Vagina (tissue), 2 donors: ENCODE measurements at regions not wholly inside any gene's neighbourhood (a gene's known extent, or its start where the extent isn't known, plus 50 kb on each side); places are given as distances from the start of the nearest gene placed in this dataset.

Source experiments
- DNase-seq, 2 donors: peaks; one replicate each; pipeline ENCODE4 v3.0.0-alpha.2; 2017; ENCODE audit errors: extremely low spot score in 2 of 2
- H3K27ac ChIP-seq: fragments of 200-600 bp; sonication (generic); one replicate; pipeline ENCODE4 v1.5.1; 2019
- H3K27me3 ChIP-seq: fragments of 200-600 bp; sonication (generic); one replicate; pipeline ENCODE4 v1.5.1; 2019
- H3K36me3 ChIP-seq, 2 donors: fragments of 200-600 bp; sonication (generic); one replicate each; pipeline ENCODE4 v1.5.1; 2017 to 2019
- H3K4me1 ChIP-seq: fragments of 200-600 bp; sonication (generic); one replicate; pipeline ENCODE4 v1.5.1; 2019
- H3K4me3 ChIP-seq, 2 donors: fragments of 200-600 bp; sonication (generic); 1 replicate in 1 of 2; 2 replicates in 1 of 2; pipeline ENCODE4 v1.5.1; 2016 to 2019
- H3K9me3 ChIP-seq: fragments of 200-600 bp; sonication (generic); one replicate; pipeline ENCODE4 v1.5.1; 2019
- CTCF ChIP-seq, 3 experiments: fragments of 450-650 bp in 2 of 3; fragments of 200-600 bp in 1 of 3; sonication (generic) in 1 of 3; IDR thresholded peaks; one replicate each; pipeline ENCODE4 v1.5.1; 2017 to 2019; ENCODE audit warnings: antibody characterized with exemption in 3 of 3, mild to moderate bottlenecking in 2 of 3, moderate library complexity in 2 of 3
- POLR2A ChIP-seq, 2 donors: fragments of 450-650 bp; IDR thresholded peaks; one replicate each; pipeline ENCODE4 v1.6.1; 2017; ENCODE audit warnings: antibody characterized with exemption in 2 of 2, mild to moderate bottlenecking in 2 of 2, moderate library complexity in 2 of 2
- POLR2AphosphoS5 ChIP-seq, 2 donors: sonication (generic); formaldehyde crosslinking; IDR thresholded peaks; one replicate each; pipeline ENCODE4 v1.9.0; 2017; ENCODE audit warnings: antibody characterized with exemption in 2 of 2, mild to moderate bottlenecking in 2 of 2, low read depth in 1 of 2; ENCODE audit not compliant: insufficient read depth in 1 of 2
- intact Hi-C: fragments of 100-400 bp; cut with DNase I; formaldehyde crosslinking; loops from one replicate; pipeline ENCODE4 v1.15.1; 2023

GRCh38 chr1:30810416-30811080 lies 53.0 kb upstream of the LAPTM5 start:
- TF ChIP-seq POLR2AphosphoS5 (IDR thresholded peaks at IDR 0.05; ENCODE audit: insufficient read depth in 1 of 2, low read depth in 1 of 2) (no peak), CTCF (IDR thresholded peaks at IDR 0.05) (no peak), POLR2A (IDR thresholded peaks at IDR 0.05) (no peak)
- no peak for DNase-seq
- H3K36me3 ChIP-seq = no peaks in the 10 kb centered on the region
- H3K27me3 ChIP-seq = no peaks in the 10 kb centered on the region
- no peaks in the 10 kb centered on the region for H3K9me3 ChIP-seq
- intact Hi-C loops = no loop called here
- no peak overlapping the region for H3K4me3 ChIP-seq
- peak overlapping the region; percentile 33 for H3K27ac ChIP-seq
- peaks cover 29% of the 10 kb centered on the region for H3K4me1 ChIP-seq

DNA sequence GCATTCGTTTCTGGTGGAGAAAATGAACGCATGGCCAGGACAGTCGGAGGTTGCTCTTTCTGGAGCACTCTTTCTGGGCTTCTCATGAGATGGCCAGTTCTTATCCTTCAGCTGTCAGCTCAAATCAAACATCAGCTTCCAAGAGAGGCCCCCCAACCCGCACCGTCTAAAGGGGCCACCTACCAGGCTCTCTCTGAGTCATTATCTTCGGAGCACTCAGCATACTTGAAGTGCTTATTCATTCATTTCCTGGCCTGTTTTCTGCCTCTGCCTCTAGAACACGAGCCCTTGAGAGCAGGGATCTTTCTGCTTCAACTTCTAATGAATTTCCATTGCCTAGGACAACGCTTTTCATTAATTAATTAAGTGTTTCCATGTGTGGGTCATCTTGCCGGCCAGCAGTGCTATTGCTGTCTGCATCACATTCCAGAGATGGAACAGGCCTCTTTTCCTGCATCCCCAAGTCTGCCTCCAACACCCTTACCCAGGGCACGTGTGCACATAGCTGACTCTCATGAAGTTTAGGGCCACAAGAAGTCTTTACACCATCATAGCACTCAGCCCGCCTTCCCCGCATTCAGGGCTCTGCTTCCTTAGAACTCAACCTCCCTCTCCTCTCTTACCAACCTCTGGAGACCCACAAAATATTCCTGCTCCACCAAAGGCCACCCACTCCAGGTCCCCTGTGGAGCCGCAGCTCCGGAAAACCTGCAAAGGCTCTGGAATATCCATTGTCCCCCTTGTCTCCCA lies 52.1 kb upstream of the LAPTM5 start:
- intact Hi-C loops = no loop called here
- peak overlapping the region; percentile 33 for H3K27ac ChIP-seq
- peaks cover 29% of the 10 kb centered on the region for H3K4me1 ChIP-seq
- no peaks in the 10 kb centered on the region for H3K36me3 ChIP-seq
- no peaks in the 10 kb centered on the region for H3K9me3 ChIP-seq
- H3K4me3 ChIP-seq = no peak overlapping the region
- H3K27me3 ChIP-seq = no peaks in the 10 kb centered on the region
- DNase-seq = no peak
- TF ChIP-seq POLR2AphosphoS5 (IDR thresholded peaks at IDR 0.05; ENCODE audit: insufficient read depth in 1 of 2, low read depth in 1 of 2) = no peak
- TF ChIP-seq CTCF (IDR thresholded peaks at IDR 0.05) = no peak
- TF ChIP-seq POLR2A (IDR thresholded peaks at IDR 0.05) = no peak

GRCh38 chr1:30808067-30808662 lies 50.6 kb upstream of the LAPTM5 start:
- Histone ChIP-seq H3K27me3 (no peaks in the 10 kb centered on the region), H3K4me3 (no peak overlapping the region), H3K9me3 (no peaks in the 10 kb centered on the region), H3K36me3 (no peaks in the 10 kb centered on the region), H3K27ac (no peak overlapping the region), H3K4me1 (peaks cover 29% of the 10 kb centered on the region)
- TF ChIP-seq POLR2A (IDR thresholded peaks at IDR 0.05) (no peak), CTCF (IDR thresholded peaks at IDR 0.05) (no peak), POLR2AphosphoS5 (IDR thresholded peaks at IDR 0.05; ENCODE audit: insufficient read depth in 1 of 2, low read depth in 1 of 2) (no peak)
- intact Hi-C loops = no loop called here
- DNase-seq = no peak

DNA sequence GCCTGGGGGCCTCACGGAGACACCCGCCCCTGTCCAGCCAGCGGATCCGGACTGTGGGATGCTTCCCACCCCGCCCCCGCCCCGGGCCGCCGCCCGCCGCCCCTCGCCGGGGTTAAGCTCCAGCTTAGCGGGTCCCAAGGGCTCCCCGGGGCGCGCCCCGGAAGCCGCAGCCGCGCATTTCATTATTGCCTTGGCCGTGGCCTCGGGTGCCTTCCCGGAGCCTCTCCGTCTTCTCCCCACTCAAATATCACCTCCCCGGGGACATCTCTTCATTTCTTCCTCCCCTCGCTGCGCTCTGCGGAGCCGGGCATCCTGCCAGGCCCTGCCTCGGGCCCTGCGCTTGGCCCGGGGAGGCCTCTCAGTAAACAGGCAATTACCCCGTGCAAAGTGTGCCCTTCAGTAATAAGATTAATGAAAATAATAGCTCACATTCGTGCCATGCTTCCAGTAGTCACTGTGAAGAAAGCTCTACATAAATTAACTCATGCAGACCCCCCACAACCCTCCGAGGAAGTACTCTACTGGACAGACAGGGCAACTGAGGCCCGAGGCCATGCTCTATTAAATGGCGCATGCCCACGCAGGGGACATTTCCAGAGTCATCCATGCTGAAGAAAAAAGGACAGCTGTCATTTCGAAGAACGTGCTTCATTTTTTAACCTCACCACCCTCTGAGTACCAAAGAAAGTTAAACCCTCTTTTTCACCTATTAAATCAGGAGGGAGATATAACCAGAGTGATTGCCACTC lies 49.9 kb upstream of the LAPTM5 start:
- intact Hi-C loops = no loop called here
- TF ChIP-seq POLR2A (IDR thresholded peaks at IDR 0.05) (no peak), POLR2AphosphoS5 (IDR thresholded peaks at IDR 0.05; ENCODE audit: insufficient read depth in 1 of 2, low read depth in 1 of 2) (peak in 1 of 2 donors; percentile 27)
- Histone ChIP-seq H3K27me3 (no peaks in the 10 kb centered on the region), H3K4me3 (no peak overlapping the region), H3K27ac (no peak overlapping the region), H3K9me3 (no peaks in the 10 kb centered on the region), H3K4me1 (peaks cover 29% of the 10 kb centered on the region), H3K36me3 (no peaks in the 10 kb centered on the region)
- DNase-seq = no peak
